Right atrium auricular region (tissue), 2 donors: ENCODE measurements at regions not wholly inside any gene's neighbourhood (a gene's known extent, or its start where the extent isn't known, plus 50 kb on each side); places are given as distances from the start of the nearest gene placed in this dataset.

Source experiments
- DNase-seq: peaks from one replicate; pipeline ENCODE4 v3.0.0-alpha.2; 2019; ENCODE audit warnings: low spot score
- H3K27ac ChIP-seq, 2 donors: fragments of 200-600 bp; sonication (generic); 1 replicate in 1 of 2; 2 replicates in 1 of 2; pipeline ENCODE4 v1.5.1; 2016 to 2019
- H3K27me3 ChIP-seq, 2 donors: fragments of 200-600 bp; sonication (generic); one replicate each; pipeline versions ENCODE4 v1.5.1 to v1.6.0; 2017 to 2019
- H3K36me3 ChIP-seq: fragments of 200-600 bp; sonication (generic); one replicate; pipeline ENCODE4 v1.5.1; 2016
- H3K4me1 ChIP-seq, 2 donors: fragments of 200-600 bp; sonication (generic); one replicate each; pipeline versions ENCODE4 v1.5.1 to v1.6.0; 2017 to 2019
- H3K4me3 ChIP-seq, 2 donors: fragments of 200-600 bp; sonication (generic); 1 replicate in 1 of 2; 2 replicates in 1 of 2; pipeline ENCODE4 v1.5.1; 2017 to 2019; ENCODE audit warnings: mild to moderate bottlenecking in 1 of 2, moderate library complexity in 1 of 2
- H3K9me3 ChIP-seq, 2 donors: fragments of 200-600 bp; sonication (generic); one replicate each; pipeline ENCODE4 v1.5.1; 2019
- CTCF ChIP-seq, 2 donors: fragments of 200-600 bp; sonication (generic); IDR thresholded peaks; one replicate each; pipeline ENCODE4 v1.5.1; 2019; ENCODE audit warnings: antibody characterized with exemption in 2 of 2

- Histone ChIP-seq H3K27me3 (no peaks in the 10 kb centered on the region), H3K9me3 (no peaks in the 10 kb centered on the region), H3K36me3 (no peaks in the 10 kb centered on the region), H3K27ac (no peak overlapping the region), H3K4me1 (no peaks in the 10 kb centered on the region), H3K4me3 (no peak overlapping the region)
- no peak for TF ChIP-seq CTCF (IDR thresholded peaks at IDR 0.05)
- no peak for DNase-seq
Measured at GRCh38 chr3:187536185-187536584, 134.0 kb downstream of the SST start.

DNA sequence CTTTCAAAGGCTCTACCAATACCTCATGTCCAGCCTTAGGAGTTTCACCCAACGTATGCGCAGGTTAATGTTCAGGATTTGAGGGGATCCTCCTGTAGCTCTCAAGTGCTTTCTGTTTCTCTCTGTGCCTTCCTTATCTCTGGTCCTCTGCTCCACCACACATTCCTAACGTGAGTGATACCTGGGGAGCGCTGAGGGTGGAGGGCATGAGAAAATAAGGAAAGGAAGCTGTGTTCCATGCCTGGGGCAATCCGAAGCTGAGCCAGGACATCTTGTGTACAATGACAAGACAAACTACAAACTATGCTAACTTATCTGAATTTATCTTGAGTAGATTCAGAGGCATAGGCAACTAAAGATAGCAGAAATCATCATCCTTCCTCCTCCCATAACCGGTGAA, 136.4 kb downstream of the SST start:
- Histone ChIP-seq H3K36me3 (no peaks in the 10 kb centered on the region), H3K9me3 (no peaks in the 10 kb centered on the region), H3K27ac (no peak overlapping the region), H3K4me3 (no peak overlapping the region), H3K27me3 (no peaks in the 10 kb centered on the region), H3K4me1 (no peaks in the 10 kb centered on the region)
- no peak for TF ChIP-seq CTCF (IDR thresholded peaks at IDR 0.05)
- no peak for DNase-seq

DNA sequence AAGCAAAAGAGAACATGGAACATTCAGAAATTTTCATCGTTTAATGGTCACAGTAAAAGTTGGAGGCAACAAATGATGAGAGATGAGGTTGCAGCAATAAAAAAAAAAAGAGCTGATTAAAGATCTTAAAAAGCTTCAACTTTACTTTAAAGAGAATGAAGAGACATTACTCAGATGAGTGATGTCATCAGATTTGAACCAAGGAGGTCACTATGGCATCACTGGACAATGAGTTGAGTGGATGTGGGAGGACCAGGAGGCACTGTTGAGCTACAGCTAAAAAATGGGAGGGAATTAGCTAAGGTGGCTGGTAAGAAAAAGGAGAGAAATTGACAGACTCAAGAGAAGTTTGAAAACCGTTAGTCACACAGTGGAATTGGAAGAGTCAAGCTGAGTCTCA, 138.4 kb downstream of the SST start:
- H3K36me3 ChIP-seq = no peaks in the 10 kb centered on the region
- H3K4me1 ChIP-seq = no peaks in the 10 kb centered on the region
- TF ChIP-seq CTCF (IDR thresholded peaks at IDR 0.05) = no peak
- H3K9me3 ChIP-seq = no peaks in the 10 kb centered on the region
- H3K27me3 ChIP-seq = no peaks in the 10 kb centered on the region
- DNase-seq = no peak
- H3K4me3 ChIP-seq = no peak overlapping the region
- H3K27ac ChIP-seq = no peak overlapping the region

GRCh38 chr3:187522890-187523289, 147.3 kb downstream of the SST start:
- TF ChIP-seq CTCF (IDR thresholded peaks at IDR 0.05) = no peak
- Histone ChIP-seq H3K27me3 (no peaks in the 10 kb centered on the region), H3K4me3 (no peak overlapping the region), H3K9me3 (no peaks in the 10 kb centered on the region), H3K36me3 (no peaks in the 10 kb centered on the region), H3K27ac (no peak overlapping the region), H3K4me1 (no peaks in the 10 kb centered on the region)
- DNase-seq = no peak

DNA sequence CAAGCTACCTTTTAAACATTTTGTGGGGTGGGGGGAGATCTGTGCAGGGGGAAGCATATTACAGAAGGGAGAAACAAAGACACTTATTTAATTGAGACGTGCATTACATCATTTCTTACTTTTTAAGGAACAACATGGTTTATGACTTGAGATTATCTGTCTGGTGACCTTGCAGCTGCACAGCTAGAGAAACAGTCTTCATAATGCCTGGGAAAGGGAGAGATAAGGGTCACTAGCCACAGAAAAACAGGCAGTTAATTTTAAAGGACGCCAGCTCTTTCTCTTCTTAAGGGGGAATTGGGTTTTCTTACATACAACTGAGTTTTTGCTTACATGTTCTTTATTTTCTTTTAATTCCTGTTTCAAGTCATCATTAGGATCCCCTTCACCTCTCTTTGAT, 147.9 kb downstream of the SST start:
- DNase-seq = no peak
- TF ChIP-seq CTCF (IDR thresholded peaks at IDR 0.05) = no peak
- no peaks in the 10 kb centered on the region for H3K27me3 ChIP-seq
- H3K9me3 ChIP-seq = no peaks in the 10 kb centered on the region
- H3K4me1 ChIP-seq = no peaks in the 10 kb centered on the region
- no peak overlapping the region for H3K4me3 ChIP-seq
- H3K36me3 ChIP-seq = no peaks in the 10 kb centered on the region
- H3K27ac ChIP-seq = no peak overlapping the region

- Histone ChIP-seq H3K36me3 (no peaks in the 10 kb centered on the region), H3K4me3 (no peak overlapping the region), H3K9me3 (no peaks in the 10 kb centered on the region), H3K27ac (no peak overlapping the region), H3K4me1 (no peaks in the 10 kb centered on the region), H3K27me3 (no peaks in the 10 kb centered on the region)
- no peak for DNase-seq
- TF ChIP-seq CTCF (IDR thresholded peaks at IDR 0.05) = no peak
Measured at GRCh38 chr3:187521546-187521945, 148.6 kb downstream of the SST start.
